Gastroesophageal sphincter (tissue), 3 donors: ENCODE measurements at regions not wholly inside any gene's neighbourhood (a gene's known extent, or its start where the extent isn't known, plus 50 kb on each side); places are given as distances from the start of the nearest gene placed in this dataset.

Experiments used
- EP300 ChIP-seq: sonication (generic); formaldehyde crosslinking; IDR thresholded peaks from one replicate; pipeline ENCODE4 v1.6.1; 2017; ENCODE audit warnings: antibody characterized with exemption, mild to moderate bottlenecking
- POLR2A ChIP-seq, 2 donors: fragments of 450-650 bp; IDR thresholded peaks; one replicate each; pipeline ENCODE4 v1.6.1; 2017; ENCODE audit warnings: antibody characterized with exemption in 2 of 2, mild to moderate bottlenecking in 2 of 2, moderate library complexity in 1 of 2
- POLR2AphosphoS5 ChIP-seq: sonication (generic); formaldehyde crosslinking; IDR thresholded peaks from one replicate; pipeline ENCODE4 v1.6.1; 2017; ENCODE audit warnings: antibody characterized with exemption
- TF ChIP-seq, protein P1 (sequence below), 4 experiments: fragments of 200-600 bp in 2 of 4; fragments of 450-650 bp in 2 of 4; sonication (generic) in 1 of 4; IDR thresholded peaks; one replicate each; pipeline ENCODE4 v1.5.1; 2017 to 2019; ENCODE audit warnings: antibody characterized with exemption in 4 of 4, mild to moderate bottlenecking in 2 of 4, moderate library complexity in 2 of 4

DNA sequence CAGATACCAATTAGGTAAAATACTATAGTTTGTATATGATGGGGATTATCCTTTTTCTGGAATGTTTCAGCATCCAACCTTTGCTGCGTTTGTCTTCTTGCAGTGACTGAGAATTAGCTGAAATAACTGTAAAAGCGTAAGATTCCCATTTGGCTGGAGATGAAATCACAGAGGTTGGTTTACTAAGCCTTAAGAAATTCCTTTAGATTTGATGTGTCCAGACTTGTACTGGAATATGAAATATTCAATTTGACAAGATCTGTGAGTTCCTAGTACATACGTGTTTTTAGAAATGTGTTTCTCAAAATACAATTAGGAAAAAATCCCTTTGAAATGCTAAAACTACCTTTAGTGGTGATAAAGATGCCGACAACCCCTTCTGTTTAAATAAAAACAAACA is 286.0 kb upstream of the DMRT1 start:
- TF ChIP-seq, protein P1, sequence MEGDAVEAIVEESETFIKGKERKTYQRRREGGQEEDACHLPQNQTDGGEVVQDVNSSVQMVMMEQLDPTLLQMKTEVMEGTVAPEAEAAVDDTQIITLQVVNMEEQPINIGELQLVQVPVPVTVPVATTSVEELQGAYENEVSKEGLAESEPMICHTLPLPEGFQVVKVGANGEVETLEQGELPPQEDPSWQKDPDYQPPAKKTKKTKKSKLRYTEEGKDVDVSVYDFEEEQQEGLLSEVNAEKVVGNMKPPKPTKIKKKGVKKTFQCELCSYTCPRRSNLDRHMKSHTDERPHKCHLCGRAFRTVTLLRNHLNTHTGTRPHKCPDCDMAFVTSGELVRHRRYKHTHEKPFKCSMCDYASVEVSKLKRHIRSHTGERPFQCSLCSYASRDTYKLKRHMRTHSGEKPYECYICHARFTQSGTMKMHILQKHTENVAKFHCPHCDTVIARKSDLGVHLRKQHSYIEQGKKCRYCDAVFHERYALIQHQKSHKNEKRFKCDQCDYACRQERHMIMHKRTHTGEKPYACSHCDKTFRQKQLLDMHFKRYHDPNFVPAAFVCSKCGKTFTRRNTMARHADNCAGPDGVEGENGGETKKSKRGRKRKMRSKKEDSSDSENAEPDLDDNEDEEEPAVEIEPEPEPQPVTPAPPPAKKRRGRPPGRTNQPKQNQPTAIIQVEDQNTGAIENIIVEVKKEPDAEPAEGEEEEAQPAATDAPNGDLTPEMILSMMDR (IDR thresholded peaks at IDR 0.05), result no peak
- TF ChIP-seq POLR2AphosphoS5 (no peak), EP300 (no peak), POLR2A (IDR thresholded peaks at IDR 0.05) (no peak)
